Bronchial epithelial cell (primary cell): ENCODE measurements at regions not wholly inside any gene's neighbourhood (a gene's known extent, or its start where the extent isn't known, plus 50 kb on each side); places are given as distances from the start of the nearest gene placed in this dataset.

Source experiments
- DNase-seq: peaks from one replicate; pipeline ENCODE4 v3.0.0-alpha.2; 2010; ENCODE audit warnings: low read depth
- FAIRE-seq: peaks from 2 replicates; lab custom pipeline; 2011; peaks lifted over from hg19 to GRCh38; lab: Jason Lieb, UNC
- H3K27me3 ChIP-seq: 2 replicates; pipeline ENCODE4 v1.5.1; 2011; ENCODE audit warnings: low read length; ENCODE audit not compliant: control insufficient read depth, insufficient read depth
- H3K36me3 ChIP-seq: 2 replicates; pipeline ENCODE4 v1.5.1; 2011; ENCODE audit warnings: low read length; ENCODE audit not compliant: control insufficient read depth, insufficient read depth
- H3K4me3 ChIP-seq: 2 replicates; pipeline ENCODE4 v1.5.1; 2011; ENCODE audit warnings: mild to moderate bottlenecking, low read depth, low read length, control low read depth
- CTCF ChIP-seq: IDR thresholded peaks from 2 replicates; pipeline ENCODE4 v1.5.1; 2011; ENCODE audit warnings: mild to moderate bottlenecking, moderate library complexity, low read length, control low read depth, inconsistent platforms; ENCODE audit not compliant: insufficient read depth, severe bottlenecking

- peak; percentile 93 for FAIRE-seq
- Histone ChIP-seq H3K36me3 (no peaks in the 10 kb centered on the region), H3K4me3 (no peak overlapping the region), H3K27me3 (no peaks in the 10 kb centered on the region)
- no peak for TF ChIP-seq CTCF
- DNase-seq = peak; percentile 72
Measured at GRCh38 chr5:125043781-125044391, 297.4 kb upstream of the ZNF608 start.

GRCh38 chr5:125044491-125045282, 298.2 kb upstream of the ZNF608 start:
- DNase-seq = no peak
- Histone ChIP-seq H3K27me3 (no peaks in the 10 kb centered on the region), H3K36me3 (no peaks in the 10 kb centered on the region), H3K4me3 (no peak overlapping the region)
- no peak for FAIRE-seq
- no peak for TF ChIP-seq CTCF

- TF ChIP-seq CTCF = no peak
- Histone ChIP-seq H3K4me3 (no peak overlapping the region), H3K27me3 (no peaks in the 10 kb centered on the region), H3K36me3 (no peaks in the 10 kb centered on the region)
- DNase-seq (peak; percentile 92), FAIRE-seq (no peak)
Measured at GRCh38 chr5:125045646-125046045, 299.2 kb upstream of the ZNF608 start.

GRCh38 chr5:125046838-125047237, 300.4 kb upstream of the ZNF608 start:
- Histone ChIP-seq H3K4me3 (no peak overlapping the region), H3K27me3 (no peaks in the 10 kb centered on the region), H3K36me3 (no peaks in the 10 kb centered on the region)
- no peak for TF ChIP-seq CTCF
- FAIRE-seq (no peak), DNase-seq (peak; percentile 42)

- no peaks in the 10 kb centered on the region for H3K27me3 ChIP-seq
- no peaks in the 10 kb centered on the region for H3K36me3 ChIP-seq
- no peak overlapping the region for H3K4me3 ChIP-seq
- DNase-seq (no peak), FAIRE-seq (no peak)
- TF ChIP-seq CTCF = no peak
Measured at GRCh38 chr5:125047871-125048270, 301.4 kb upstream of the ZNF608 start.
